GM18498 (cell line): ENCODE measurements at regions not wholly inside any gene's neighbourhood (a gene's known extent, or its start where the extent isn't known, plus 50 kb on each side); places are given as distances from the start of the nearest gene placed in this dataset.
"Not testable (repeated sequence)": the region's sequence is repeated elsewhere in the genome, so short reads cannot be mapped to it uniquely, and the experiment has no call there.

ENCODE experiments used
- ATAC-seq: cut with Tn5 transposase; IDR thresholded peaks from one replicate; pipeline ENCODE4 v1.9.1; 2021; ENCODE audit warnings: mild to moderate bottlenecking, moderate library complexity; ENCODE audit not compliant: unreplicated experiment

DNA sequence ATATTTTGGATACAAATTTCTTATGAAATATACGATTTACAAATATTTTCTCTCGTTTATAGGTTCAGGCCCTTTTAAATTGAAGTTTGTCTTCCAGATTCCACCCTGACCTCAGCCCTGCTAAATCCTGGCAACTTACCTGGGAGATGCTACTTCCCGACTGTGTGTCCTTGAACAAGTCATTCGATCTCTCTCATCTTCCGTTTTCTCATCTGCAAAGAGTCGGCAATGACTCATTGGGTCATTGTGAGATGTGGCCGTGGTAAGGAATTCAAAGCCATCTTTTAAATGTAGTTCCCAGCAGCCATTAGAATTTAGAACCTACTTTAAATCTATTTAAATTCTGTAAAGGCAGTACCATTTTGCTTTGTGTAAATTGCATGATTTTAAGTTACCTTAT is 72.5 kb downstream of the LHX2 start:
- no peak for ATAC-seq

DNA sequence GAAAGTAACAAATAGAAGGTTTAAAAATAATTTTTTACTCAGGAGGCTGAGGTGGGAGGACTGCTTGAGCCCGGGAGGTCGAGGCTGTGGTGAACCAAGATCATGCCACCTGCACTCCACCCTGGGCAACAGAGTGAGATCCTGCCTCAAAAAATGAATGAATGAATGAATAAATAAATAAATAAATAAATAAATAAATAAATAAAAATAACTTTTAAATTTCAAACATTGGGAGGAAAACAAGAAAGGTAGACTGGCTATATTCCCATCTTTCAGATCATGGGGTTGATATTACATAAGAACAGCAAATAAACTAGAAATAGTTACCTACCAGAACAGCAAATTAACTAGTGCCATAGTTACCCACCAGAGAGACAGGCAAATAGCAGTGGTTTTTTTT is 75.7 kb downstream of the LHX2 start:
- no peak for ATAC-seq

DNA sequence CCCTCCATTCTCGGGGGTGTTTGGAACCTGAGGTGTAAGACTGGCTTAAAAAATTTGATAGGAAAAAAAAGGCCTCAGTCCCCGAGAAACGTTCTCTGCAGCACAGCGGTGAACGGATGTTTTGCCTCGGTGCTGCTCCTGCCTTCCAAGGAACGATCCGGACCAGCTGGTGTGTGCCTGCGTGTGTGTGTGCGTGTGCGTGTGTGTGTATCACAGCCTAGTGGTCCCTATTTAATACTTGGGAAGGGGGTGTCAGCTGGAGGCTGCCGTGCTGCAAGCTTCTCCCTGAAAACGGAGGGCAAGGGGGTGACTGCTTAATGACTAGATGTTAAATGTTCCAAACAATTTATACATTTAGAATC is 76.9 kb downstream of the LHX2 start:
- ATAC-seq = no peak

DNA sequence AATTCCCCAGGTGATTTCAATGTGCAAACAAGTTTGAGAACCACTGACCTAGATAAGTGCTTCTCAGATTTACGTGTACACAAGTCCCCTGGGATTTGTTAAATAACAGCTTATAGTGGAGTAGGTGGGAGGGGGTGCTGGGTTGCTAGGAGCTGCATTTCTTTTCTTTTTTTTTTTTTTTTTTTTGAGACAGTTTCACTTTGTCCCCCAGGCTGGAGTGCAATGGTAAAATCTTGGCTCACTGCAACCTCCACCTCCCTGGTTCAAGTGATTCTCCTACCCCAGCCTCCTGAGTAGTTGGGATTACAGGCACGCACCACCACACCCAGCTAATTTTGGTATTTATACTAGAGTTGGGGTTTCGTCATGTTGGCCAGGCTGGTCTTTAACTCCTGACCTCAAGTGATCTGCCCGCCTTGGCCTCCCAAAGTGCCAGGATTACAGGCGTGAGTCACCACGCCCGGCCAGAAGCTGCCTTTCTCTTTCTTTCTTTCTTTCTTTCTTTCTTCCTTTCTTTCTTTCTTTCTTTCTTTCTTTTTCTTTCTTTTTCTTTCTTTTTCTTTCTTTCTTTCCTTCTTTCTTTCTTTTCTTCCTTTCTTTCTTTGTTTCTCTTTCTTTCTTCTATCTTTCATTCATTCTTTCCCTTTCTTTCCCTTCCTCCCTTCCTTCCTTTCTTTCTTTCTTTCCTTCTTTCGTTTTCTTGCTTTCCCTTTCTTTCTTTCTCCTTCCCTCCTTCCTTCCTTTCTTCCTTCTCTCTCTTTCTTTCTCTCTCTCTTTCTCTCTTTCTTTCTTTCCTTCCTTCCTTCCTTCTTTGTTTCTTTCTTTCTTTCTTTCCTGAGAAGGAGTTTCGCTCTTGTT is 78.3 kb downstream of the LHX2 start:
- ATAC-seq = not testable (repeated sequence)

DNA sequence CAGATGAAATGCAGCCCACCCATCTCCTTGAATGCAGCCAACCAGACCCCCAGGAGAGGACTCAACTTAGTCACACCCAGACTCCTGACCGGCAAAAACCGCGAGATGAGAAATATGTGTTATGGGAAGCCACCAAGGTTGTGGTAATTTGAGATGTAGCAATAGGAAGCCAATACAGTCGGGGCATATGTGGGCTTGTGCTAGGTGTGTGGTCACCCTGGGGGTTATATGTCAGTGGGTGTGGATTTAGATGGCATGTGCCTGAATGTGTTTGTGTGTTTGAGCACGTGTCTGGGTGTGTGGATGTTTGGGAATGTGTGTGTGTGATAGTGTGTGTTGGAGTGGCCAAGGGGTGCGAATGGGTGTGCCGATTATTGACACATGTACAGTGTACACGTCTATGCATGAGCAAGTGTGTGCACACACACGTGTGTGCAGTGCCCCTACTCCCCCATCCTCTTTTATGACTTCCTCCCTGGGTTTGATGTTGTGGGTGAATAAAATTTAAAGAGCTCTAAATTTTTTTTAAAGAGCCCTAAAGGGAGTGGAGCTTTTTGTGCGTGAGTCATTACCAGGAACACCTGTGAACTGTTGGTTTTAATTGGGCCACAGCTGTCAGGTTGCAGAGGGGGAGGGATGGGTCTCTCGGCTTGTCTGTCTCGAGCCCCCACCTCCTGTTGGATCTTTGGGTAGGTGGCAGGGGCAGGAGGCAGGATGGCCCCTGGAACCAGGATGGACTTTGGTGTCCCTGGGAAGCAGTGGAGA is 86.8 kb downstream of the LHX2 start:
- ATAC-seq = no peak

DNA sequence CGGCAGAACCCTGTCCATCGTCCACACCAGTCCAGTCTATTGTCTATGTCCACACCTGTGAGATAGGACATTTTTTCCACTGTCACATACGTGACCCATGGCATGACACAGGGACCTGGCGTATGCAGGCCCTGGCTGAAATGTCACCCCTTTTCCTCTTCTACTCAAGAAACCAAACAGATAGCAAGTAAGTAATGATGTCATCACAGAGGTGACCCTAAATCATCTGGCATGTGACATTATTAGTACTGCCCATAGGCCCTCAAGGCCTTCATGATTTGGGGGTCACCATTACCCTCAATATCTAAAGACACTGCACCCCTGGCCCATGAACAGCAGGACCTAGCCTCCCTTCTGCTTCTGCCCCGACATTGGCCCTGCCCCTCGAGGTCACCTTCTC is 88.3 kb downstream of the LHX2 start:
- ATAC-seq = no peak

DNA sequence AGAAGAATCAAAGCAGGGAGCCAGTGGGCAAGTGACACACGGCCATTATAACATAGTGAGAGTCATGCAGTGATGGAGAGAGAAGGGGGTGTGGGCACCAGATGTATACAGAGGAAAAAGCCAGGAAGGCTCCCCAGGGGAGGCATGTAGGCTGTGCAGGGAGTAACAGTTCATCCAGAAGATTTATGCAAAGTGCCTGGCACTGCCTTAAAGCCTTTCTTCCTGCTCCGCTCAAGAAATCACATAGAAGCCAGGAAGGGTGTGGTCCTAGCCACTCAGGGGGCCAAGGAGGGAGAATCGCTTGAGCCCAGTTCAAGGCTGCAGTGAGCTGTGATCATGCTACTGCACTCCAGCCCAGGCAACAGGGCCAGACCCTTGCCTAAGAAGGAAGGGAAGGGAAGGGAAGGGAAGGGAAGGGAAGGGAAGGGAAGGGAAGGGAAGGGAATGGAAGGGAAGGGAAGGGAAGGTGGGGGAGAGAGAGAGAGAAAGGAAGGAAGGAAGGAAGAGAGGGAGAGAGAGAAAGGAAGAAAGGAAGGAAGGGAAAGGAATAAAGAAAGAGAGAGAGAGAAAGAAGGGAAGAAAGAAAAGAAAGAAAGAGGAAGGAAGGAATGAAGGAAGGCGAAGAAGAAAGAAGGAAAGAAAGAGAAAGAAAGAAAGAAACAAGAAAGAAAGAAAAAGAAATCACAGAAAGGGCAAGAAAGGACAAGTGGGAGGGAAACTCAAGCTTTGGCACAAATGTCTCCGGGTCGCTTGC is 89.8 kb downstream of the LHX2 start:
- no peak for ATAC-seq

DNA sequence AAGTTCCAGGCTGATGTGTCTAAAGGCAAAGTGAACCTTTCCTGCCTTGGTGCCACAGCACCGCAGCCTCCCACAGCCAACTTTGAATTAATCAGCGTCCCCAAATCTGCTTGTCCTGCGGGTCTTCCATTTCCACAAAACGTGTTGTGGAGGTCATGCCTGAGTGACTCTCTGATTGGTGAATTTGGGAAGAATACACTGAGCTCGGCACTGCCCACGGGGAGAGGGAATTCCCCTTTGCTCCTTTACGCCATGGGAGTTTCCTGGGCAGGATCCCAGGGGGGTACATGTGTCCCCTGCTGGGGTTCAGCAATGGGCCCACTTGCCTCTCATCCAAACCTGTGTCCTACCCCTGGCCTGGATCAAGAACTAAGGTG is 90.4 kb downstream of the LHX2 start:
- no peak for ATAC-seq

DNA sequence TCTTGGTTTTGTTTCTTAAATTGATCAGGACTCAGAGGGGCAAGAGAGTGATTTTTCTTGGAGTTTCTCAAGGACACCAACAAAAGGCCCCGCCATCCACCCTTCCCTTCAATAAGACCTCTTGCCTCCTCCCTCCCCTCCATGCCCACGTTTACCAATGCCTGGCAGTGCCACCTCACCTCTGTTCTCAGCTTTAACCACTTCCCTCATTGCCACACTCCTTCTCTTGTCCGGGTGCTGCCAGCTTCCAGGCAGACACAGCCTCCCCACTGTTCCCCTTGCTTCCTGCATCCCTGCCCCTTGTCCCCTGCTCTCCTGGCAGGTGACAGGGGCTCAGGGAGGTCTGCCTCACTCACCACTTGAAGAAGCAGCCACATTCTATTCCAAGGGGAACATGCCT is 90.8 kb downstream of the LHX2 start:
- ATAC-seq = no peak

DNA sequence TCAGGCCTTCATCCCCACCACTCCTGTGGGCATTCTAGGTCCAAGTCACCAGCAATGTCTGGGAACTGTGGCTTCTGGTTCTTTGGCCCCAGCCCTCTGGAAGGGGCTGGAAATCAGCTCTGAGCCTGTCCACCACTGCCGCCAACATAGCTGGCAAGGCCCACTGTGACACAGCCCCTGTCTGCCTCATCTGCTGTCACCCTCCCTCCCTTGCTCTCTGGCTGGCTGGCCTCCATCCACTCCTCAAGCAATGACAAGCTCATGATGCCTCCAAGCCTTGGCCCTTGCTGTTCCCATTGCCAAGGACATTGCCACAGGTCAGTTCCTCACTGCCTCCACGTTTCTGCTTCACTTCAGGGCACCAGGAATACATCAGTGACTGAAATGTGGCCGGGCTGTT is 93.7 kb downstream of the LHX2 start:
- no peak for ATAC-seq

DNA sequence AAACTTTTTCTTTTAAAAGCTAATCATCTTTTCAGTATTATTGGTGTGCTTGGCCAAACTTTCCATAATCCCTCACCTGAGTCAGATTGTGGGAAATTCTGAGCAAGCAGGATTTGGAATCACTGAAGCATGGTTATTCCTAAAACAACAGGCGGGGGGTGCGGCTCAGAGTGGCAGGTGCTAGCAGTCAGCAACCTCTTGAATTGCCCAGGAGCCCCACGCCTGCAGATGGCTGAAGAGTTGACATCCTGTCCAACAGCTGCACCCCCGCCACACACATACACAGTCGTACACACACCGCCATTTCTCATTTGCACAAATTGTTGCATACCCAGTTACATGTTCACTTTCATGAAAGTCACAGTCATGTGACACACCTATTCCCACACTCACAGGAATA is 96.6 kb downstream of the LHX2 start:
- ATAC-seq = no peak

DNA sequence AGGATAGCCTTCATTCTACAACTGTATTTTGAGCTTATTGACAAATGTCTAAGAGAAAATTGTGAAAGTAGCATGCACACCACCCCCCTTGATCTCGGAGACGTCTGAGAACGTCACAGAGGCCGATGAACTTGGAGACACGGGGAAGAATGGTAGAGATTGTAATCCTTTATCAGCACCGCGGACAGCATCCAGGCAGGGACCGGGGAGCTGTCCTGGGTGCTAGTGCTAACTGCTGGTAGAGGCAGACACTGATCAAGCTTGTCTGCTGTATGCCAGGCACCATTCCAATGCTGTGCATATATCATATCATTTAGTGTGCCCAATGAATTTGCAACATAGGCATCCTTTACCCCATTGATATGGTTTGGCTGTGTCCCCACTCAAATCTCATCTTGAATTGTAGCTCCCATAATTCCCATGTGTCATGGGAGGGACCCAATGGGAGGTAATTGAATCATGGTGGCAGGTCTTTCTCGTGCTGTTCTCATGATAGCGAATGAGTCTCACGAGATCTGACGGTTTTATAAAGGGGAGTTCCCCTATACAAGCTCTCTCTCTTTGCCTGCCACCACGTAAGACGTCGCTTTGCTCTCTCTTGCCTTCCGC is 98.8 kb downstream of the LHX2 start:
- no peak for ATAC-seq

DNA sequence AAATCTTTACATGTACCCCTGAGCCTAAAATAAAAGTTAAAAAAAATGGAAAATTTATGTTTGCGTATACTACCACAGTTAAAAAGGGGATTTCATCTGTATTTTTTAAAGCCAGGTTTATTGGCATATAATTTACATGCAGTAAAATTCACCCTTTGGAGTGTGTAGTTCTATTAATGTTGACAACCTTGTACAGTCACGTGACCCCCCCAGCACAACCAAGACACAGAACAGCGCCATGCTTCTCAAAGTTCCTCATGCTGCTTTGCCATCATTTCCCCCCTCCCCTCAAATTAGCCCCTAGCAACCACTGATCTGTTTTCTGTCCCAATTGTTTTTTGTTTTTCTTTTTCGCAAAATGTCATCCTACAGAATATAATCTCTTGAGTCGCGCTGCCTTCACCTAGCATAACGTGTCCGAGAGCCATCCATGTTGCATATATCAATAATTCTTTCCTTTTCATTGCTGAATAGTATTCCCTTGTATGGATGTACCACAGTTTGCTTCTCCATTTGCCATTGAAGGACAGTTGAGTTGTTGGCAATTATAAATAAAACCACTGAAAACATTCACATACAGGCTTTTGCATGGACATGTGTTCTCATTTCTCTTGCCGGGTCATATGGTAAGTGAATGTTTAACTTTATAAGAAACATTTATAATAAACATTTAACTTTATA is 105.3 kb downstream of the LHX2 start:
- no peak for ATAC-seq

DNA sequence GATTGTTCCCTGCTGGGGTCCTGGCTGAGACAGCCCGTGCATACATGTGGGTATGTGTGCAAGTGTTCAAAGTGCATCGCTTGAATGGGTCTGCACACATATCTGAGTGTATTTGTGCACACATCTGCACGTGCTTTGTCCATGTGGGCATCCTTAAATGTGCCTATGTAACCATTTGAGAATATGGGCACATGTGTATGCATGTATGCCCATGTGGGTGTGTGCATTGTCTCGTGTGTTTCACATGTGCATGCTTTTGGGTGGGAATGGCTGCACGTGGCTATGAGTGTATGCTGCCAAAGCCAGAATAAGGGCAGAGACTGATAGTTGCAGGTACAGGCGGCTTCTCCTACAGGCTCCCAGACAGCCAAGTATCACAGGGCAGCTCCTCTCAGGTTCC is 107.3 kb downstream of the LHX2 start:
- no peak for ATAC-seq

DNA sequence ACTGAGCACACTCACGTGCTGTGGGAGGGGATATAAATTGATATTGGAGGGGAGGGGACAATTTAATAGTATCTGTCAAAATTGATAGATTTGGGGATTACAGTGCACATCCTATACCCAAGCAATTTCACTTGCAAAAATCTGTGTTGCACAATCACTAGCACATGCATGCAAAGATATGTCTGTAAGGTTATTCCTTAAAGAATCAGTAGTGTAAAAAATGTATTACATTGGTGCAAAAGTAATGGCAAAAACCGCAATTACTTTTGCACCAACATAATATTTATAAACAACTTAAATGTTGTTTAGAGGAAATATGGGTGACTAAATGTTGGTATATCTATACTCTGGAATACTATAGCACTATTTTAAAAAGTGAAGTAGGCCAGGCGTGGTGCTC is 108.7 kb downstream of the LHX2 start:
- ATAC-seq = no peak

DNA sequence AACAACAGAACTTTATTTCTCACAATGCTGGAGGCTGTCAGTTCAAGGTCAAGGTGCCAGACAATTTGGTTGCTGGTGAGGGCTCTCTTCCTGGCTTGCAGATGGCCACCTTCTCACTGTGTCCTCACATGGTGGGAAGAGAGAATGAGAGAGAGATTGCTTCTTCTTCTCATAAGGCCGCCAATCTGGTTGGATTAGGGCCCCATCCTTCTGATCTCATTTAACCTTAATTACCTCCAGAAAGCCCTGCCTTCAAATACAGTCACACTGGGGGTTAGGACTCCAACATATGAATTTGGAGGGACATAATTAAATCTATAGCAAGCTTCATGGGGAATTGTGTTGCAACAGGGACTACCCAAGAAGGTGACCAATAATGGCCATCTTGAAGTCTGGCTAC is 110.2 kb downstream of the LHX2 start:
- no peak for ATAC-seq

DNA sequence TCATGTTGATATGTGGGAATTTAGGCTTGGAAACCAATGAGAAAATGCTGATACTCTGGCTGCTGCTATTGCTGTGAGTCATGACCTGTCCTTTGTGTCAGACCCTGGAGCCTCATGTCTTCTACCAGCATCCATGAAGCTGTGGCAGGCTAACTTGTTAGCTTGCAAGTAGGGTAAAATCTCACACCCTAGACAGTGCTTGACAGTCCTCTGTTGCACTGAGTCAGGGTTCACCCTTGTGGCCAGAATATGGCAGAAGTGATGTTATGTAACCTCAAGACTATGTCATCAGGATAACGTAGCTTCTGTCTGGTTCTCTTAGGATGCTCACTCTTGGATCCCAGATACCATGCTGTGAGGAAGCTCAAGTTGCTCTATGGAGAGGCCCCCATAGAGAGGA is 110.8 kb downstream of the LHX2 start:
- no peak for ATAC-seq

DNA sequence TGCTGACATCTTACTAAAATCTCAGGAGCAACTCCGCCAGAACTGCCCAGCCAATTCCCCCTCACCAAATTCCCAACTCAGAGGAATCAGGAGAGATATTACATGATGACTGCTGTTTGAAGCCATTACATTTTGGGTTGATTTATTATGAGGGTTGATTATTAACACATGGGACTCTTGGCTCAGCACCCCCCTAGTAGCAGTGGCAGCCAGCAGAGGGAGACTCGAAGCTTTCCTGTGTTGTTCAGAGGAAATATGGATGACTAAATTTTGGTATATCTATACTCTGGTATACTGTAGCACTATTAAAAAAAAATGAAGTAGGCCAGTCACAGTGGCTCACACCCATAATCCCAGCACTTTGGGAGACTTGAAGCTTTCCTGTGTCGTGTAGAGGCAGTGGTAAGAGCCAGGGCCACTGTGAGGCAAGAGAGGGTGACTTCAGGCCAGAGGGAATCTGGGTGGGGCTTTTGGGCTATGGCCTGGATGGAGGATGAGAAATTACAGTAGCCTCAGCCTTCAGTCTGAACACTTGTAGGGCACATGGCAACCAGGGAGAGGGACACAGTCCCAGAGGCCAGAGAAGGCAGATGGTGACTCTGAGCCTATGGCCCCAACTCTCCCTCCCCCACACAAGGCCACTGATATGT is 111.4 kb downstream of the LHX2 start:
- no peak for ATAC-seq

DNA sequence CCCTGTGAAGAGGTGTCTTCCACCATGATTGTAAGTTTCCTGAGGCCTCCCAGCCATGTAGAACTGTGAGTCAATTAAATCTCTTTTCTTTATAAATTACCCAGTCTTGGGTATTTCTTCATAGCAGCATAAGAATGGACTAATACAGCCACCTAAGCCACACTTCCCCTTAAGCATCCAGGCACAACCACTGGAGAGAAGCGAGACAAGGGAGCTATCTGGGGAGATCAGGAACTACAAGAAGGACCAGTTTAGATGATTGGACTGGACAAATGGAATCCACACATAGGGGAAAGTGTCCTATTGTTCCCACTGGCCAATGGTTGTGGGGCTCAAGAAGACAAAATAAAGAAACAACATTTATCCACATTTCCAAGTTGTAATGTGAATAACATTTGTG is 112.1 kb downstream of the LHX2 start:
- ATAC-seq = not testable (repeated sequence)
